Keratinocyte (primary cell): ENCODE measurements at regions not wholly inside any gene's neighbourhood (a gene's known extent, or its start where the extent isn't known, plus 50 kb on each side); places are given as distances from the start of the nearest gene placed in this dataset.

ENCODE experiments used
- CTCF ChIP-seq, 3 experiments: IDR thresholded peaks in 1 of 3; conservative IDR thresholded peaks in 1 of 3; optimal IDR thresholded peaks in 1 of 3; 2 replicates in 2 of 3; 3 replicates in 1 of 3; pipeline versions ENCODE3 to v1.5.1; 2011; ENCODE audit warnings: low read length in 3 of 3, mild to moderate bottlenecking in 3 of 3, moderate library complexity in 2 of 3, control low read depth in 1 of 3, inconsistent platforms in 1 of 3; ENCODE audit not compliant: insufficient read depth in 2 of 3; ENCODE audit errors: extremely low read depth in 1 of 3
- EZH2 ChIP-seq: IDR thresholded peaks from one replicate; pipeline ENCODE4 v1.6.1; 2012; ENCODE audit warnings: inconsistent platforms, mild to moderate bottlenecking, low read length, moderate library complexity

GRCh38 chr1:83770319-83770661 is 228.6 kb downstream of the TTLL7 start:
- TF ChIP-seq CTCF (optimal IDR thresholded peaks at IDR 0.05 in 1 of 3, IDR thresholded peaks at IDR 0.05 in 1 of 3, conservative IDR thresholded peaks at IDR 0.05 in 1 of 3; ENCODE audit: extremely low read depth in 1 of 3, insufficient read depth in 2 of 3, low read length in 3 of 3), result no peak
- no peak for TF ChIP-seq EZH2
